ENCODE measurements at regions not wholly inside any gene's neighbourhood (a gene's known extent, or its start where the extent isn't known, plus 50 kb on each side); places are given as distances from the start of the nearest gene placed in this dataset.

DNA sequence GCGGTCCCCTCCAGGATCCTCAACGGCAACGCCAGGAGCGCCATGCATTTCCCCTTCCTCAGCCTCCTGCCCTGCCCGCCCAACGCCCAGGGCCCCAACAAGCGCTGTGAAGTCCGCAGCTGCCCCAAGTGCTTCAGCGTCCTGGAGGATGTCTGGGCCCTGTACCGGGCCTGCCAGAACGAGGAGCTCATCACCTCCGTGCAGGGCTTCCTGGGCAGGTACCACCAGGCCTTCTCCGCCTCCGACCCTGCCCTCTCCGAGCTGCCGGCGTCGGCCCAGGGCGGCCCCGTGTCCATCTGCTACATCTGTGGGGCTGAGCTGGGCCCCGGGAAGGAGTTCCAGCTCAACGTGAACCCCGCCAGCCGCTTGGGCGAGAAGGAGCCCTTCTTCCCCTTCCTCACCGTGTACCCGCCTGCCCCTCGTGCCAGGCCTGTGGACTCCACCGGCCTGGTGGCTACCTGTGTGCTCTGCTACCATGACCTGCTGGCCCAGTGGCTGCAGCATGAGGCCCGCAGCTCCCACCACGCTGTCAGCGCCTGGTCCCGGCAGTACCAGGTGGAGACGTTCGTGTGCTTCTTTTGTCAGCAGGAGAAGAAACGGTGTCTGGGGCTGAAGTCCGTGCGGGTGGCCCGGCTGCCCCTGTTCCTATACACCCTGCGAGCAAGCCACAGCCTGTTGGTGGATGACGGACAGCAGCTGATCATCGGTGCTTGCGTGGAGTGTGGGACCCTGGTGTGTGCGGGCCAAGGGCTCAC lies 58.9 kb upstream of the CIBAR2 start:
- H3K9ac ChIP-seq (ENCODE audit: control insufficient read depth, extremely low read depth, insufficient read depth, low read length), result no peak overlapping the region
- peaks cover 36% of the 10 kb centered on the region for H3K4me1 ChIP-seq (ENCODE audit: control insufficient read depth, extremely low read depth, insufficient read depth, low read length)
- H3K36me3 ChIP-seq (ENCODE audit: control insufficient read depth in 2 of 2, extremely low read depth in 1 of 2, insufficient read depth in 2 of 2, low read length in 2 of 2), result no peaks in the 10 kb centered on the region
- FAIRE-seq (no peak), DNase-seq (ENCODE audit: low read depth, low spot score) (no peak)
- H3K4me3 ChIP-seq (ENCODE audit: control insufficient read depth in 2 of 3, extremely low read depth in 1 of 3, insufficient read depth in 2 of 3, low read depth in 1 of 3, low read length in 3 of 3), result peak overlapping the region in 2 of 3 experiments; percentile 4 to 25
- H3K27ac ChIP-seq (ENCODE audit: control insufficient read depth, insufficient read depth, low read length), result no peak overlapping the region
- no peaks in the 10 kb centered on the region for H3K9me3 ChIP-seq (ENCODE audit: control insufficient read depth, low read depth, low read length)
- TF ChIP-seq EZH2 (IDR thresholded peaks at IDR 0.05; ENCODE audit: low read length) (no peak), CTCF (optimal IDR thresholded peaks at IDR 0.05 in 1 of 3, IDR thresholded peaks at IDR 0.05 in 1 of 3, conservative IDR thresholded peaks at IDR 0.05 in 1 of 3; ENCODE audit: extremely low read depth in 1 of 3, insufficient read depth in 2 of 3, low read length in 3 of 3) (no peak)
- no peaks in the 10 kb centered on the region for H4K20me1 ChIP-seq (ENCODE audit: control insufficient read depth, extremely low read depth, insufficient read depth, low read length)
- dilution Hi-C loops (cut with MboI; ENCODE audit: extremely low pct_ligation_motif_present, low sequenced_read_pairs), result no loop called here
- no peak overlapping the region for H2AFZ ChIP-seq (ENCODE audit: control insufficient read depth, low read length)
- H3K9me1 ChIP-seq (ENCODE audit: control insufficient read depth, extremely low read depth, insufficient read depth, low read length), result no peaks in the 10 kb centered on the region
- peaks cover 11% of the 10 kb centered on the region for H3K27me3 ChIP-seq (ENCODE audit: control insufficient read depth, extremely low read depth, insufficient read depth, low read length)
- peak overlapping the region; percentile 65 for H3K4me2 ChIP-seq (ENCODE audit: control insufficient read depth, extremely low read depth, insufficient read depth, low read depth, low read length)
- peaks cover 4% of the 10 kb centered on the region for H3K79me2 ChIP-seq (ENCODE audit: control insufficient read depth, insufficient read depth, low read length)

DNA sequence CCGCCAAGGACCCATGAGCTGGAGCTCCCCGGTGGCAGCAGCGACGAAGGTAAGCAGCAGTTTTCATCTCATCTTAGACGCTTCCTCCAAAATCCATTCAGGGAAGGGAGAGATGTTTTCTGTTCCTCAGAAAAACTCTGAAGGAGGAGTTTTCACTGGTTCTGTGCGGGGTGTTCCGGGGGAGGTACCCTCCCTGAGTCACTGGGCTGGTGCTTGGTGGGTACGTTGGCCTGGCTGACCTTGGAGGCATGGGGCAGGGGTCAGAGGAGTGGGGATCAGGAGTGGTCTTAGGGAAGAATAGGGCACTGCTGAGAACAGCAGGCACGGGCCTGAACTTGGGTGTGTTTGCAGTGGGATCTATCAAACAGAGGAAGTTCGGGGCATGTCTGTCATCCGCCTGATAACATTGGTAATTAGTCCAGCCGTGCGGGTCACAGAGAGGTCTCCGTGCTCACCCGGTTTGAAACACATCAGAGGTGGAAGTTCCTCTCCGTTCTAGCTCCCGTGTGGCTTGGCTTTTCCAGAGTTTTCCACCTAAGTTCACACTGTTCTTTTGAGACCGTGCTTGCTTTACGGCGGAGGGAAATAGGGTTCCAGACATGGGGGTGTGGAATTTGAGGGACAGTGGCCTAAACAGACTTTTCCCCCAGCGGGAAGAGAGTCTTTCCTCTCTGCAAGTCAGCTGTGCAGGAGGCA lies 59.6 kb upstream of the CIBAR2 start:
- dilution Hi-C loops (cut with MboI; ENCODE audit: extremely low pct_ligation_motif_present, low sequenced_read_pairs), result no loop called here
- Histone ChIP-seq H2AFZ (ENCODE audit: control insufficient read depth, low read length) (no peak overlapping the region), H3K27me3 (ENCODE audit: control insufficient read depth, extremely low read depth, insufficient read depth, low read length) (peaks cover 11% of the 10 kb centered on the region), H3K9me1 (ENCODE audit: control insufficient read depth, extremely low read depth, insufficient read depth, low read length) (no peaks in the 10 kb centered on the region), H3K9me3 (ENCODE audit: control insufficient read depth, low read depth, low read length) (no peaks in the 10 kb centered on the region), H3K4me3 (ENCODE audit: control insufficient read depth in 2 of 3, extremely low read depth in 1 of 3, insufficient read depth in 2 of 3, low read depth in 1 of 3, low read length in 3 of 3) (peak overlapping the region in 2 of 3 experiments; percentile 4 to 25), H3K4me2 (ENCODE audit: control insufficient read depth, extremely low read depth, insufficient read depth, low read depth, low read length) (peak overlapping the region; percentile 65), H3K36me3 (ENCODE audit: control insufficient read depth in 2 of 2, extremely low read depth in 1 of 2, insufficient read depth in 2 of 2, low read length in 2 of 2) (no peaks in the 10 kb centered on the region), H3K27ac (ENCODE audit: control insufficient read depth, insufficient read depth, low read length) (no peak overlapping the region), H4K20me1 (ENCODE audit: control insufficient read depth, extremely low read depth, insufficient read depth, low read length) (no peaks in the 10 kb centered on the region), H3K79me2 (ENCODE audit: control insufficient read depth, insufficient read depth, low read length) (peaks cover 4% of the 10 kb centered on the region), H3K9ac (ENCODE audit: control insufficient read depth, extremely low read depth, insufficient read depth, low read length) (no peak overlapping the region), H3K4me1 (ENCODE audit: control insufficient read depth, extremely low read depth, insufficient read depth, low read length) (peaks cover 36% of the 10 kb centered on the region)
- TF ChIP-seq CTCF (optimal IDR thresholded peaks at IDR 0.05 in 1 of 3, IDR thresholded peaks at IDR 0.05 in 1 of 3, conservative IDR thresholded peaks at IDR 0.05 in 1 of 3; ENCODE audit: extremely low read depth in 1 of 3, insufficient read depth in 2 of 3, low read length in 3 of 3), result no peak
- no peak for TF ChIP-seq EZH2 (IDR thresholded peaks at IDR 0.05; ENCODE audit: low read length)
- no peak for DNase-seq (ENCODE audit: low read depth, low spot score)
- no peak for FAIRE-seq
